ENCODE measurements at regions not wholly inside any gene's neighbourhood (a gene's known extent, or its start where the extent isn't known, plus 50 kb on each side); places are given as distances from the start of the nearest gene placed in this dataset.
"Not testable (repeated sequence)": the region's sequence is repeated elsewhere in the genome, so short reads cannot be mapped to it uniquely, and the experiment has no call there.

DNA sequence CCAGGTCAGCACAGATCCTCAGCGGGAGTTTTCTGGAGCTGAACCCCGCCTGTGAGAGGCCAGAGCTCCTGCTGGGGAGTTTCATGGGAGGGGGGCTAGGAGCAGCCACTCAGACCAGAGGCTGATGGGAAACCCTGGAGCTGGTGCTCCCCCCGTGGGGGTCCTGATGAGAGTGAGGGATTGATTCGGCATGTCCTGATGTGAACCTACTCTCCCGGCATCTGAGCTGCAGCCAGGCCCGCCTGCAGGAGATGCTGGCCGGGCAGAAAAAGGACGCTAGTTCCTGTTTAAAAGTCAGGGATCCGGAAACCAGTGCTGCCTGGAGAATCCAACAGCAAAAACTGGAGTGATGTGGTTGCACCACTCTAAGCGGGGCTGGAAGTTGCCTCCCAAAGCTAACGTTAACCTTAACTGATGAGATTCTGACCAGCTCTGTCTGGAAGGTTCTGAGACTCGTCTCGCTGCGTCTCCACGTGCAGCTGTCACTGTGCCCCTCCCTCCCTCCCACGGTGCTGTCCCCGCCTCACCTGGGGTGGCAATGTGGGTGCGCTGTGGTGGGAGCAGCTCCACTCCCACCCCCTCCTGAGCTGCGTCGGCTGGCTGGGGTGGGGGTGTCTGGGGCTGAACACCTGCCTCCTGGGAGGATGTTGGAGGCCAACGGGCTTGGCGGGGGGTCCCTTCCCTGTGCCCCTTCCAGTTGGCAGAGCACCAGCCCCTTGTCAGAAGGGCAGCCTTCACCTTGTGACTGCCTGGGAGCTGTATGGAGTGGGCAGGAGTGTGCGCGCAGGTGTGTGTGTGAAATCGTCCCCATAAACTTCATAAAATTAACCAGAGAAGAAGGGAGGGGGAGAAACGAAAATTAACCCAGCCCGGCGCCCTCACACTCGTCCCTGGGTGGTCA lies 96.0 kb upstream of the LRPAP1 start:
- H3K27ac Mint-ChIP-seq; H3K9me3 Mint-ChIP-seq; H3K36me3 Mint-ChIP-seq (ENCODE audit: low read depth); intact Hi-C loops (cut with micrococcal nuclease); DNase-seq; CTCF ChIA-PET; H3K4me1 Mint-ChIP-seq (ENCODE audit: low read depth); H3K4me3 Mint-ChIP-seq: not testable (repeated sequence)
- peaks cover 26% of the 10 kb centered on the region for H3K27me3 Mint-ChIP-seq (ENCODE audit: low read depth)

DNA sequence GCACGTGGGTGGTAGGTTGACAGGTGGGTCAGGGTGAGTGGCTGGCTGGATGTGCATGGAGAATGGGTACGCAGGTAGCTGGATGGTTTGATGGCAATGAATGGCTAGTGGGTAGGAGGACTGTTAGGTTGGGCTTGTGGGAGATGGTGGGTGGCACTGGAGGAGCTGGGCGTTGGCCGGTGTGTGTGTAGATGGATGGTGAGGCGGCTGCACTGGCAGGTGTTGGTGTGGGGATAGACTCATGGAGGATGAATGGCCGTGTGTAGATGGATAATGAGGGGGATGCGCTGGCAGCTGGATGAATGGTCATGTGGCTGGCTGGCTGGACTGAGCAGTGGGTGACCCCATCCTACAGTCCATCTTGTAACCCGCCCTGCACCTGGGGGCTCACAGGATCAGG lies 95.2 kb upstream of the LRPAP1 start:
- DNase-seq; H3K36me3 Mint-ChIP-seq (ENCODE audit: low read depth); intact Hi-C loops (cut with micrococcal nuclease); CTCF ChIA-PET; H3K4me1 Mint-ChIP-seq (ENCODE audit: low read depth); H3K4me3 Mint-ChIP-seq; H3K27ac Mint-ChIP-seq; H3K9me3 Mint-ChIP-seq: not testable (repeated sequence)
- H3K27me3 Mint-ChIP-seq (ENCODE audit: low read depth), result peaks cover 33% of the 10 kb centered on the region

DNA sequence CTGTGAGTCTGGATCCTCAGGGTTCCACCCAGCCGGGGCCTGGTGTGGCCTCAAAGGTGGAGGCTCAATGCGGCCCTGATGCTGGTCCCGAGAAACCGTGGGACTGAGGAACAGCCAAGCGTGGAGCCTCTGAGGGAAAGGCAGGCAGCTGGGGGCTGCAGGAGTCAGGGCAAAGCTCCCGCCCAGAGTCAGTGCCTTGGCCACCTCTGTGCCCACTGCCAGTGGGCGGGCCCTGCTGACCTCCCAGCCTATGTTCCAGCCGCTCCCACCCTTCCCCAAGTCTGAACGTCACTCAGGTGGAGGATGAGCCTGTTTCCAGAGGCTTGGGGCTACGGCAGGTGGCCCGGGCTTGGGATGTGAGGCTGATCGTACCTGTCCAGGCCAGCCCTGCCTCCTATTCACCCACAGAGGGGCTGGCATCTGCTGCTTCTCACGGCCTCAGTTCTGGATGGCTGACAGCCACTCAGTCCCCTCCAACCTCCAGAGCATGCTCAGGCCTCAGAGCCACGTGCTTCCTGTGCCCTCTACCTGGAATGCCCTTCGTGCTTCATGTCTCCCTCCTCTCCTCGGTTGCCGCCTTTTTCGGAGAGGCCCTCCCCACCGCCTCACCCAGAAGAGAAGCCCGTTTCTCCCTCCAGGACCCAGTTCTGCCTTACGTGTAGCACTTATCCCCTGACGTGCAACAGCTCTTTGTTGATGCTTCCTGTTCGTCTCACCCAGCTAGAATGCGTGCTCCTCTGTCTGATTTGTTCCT lies 94.1 kb upstream of the LRPAP1 start:
- CTCF ChIA-PET, result not testable (repeated sequence)

DNA sequence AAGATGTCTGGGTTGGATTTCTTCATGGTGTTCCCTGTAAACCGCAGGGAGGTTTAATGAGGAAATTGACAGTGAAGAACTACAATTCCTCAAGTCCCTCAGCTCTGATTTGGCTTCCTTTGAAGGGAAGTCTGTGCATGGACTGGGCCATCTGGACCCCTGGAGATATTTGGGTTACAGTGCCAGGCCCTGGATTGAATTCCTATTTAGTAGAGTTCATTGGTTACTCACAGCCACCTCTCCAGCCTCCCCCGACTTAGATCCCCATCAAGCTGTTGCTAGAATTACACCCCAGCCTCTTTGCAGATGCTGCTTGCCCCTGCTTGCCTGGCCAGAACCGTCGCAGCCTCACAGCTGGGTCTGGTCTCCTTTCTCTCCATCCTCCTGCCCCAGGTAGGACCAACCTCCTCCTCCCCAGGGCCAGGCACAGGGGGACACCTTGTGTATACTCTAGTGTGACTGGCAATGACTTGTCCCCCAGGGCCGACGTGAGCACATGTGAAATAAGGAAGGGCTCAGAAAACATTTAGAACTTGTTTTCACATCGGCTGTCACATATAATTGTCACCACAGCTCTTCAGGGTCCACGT lies 93.2 kb upstream of the LRPAP1 start:
- CTCF ChIA-PET; H3K9me3 Mint-ChIP-seq; H3K27ac Mint-ChIP-seq; intact Hi-C loops (cut with micrococcal nuclease); DNase-seq; H3K36me3 Mint-ChIP-seq (ENCODE audit: low read depth); H3K4me1 Mint-ChIP-seq (ENCODE audit: low read depth); H3K4me3 Mint-ChIP-seq: not testable (repeated sequence)
- H3K27me3 Mint-ChIP-seq (ENCODE audit: low read depth), result peaks cover 33% of the 10 kb centered on the region

More for the DNA sequence above, 94.1 kb upstream of the LRPAP1 start:
- H3K9me3 Mint-ChIP-seq; DNase-seq; H3K27ac Mint-ChIP-seq; H3K4me1 Mint-ChIP-seq (ENCODE audit: low read depth); H3K36me3 Mint-ChIP-seq (ENCODE audit: low read depth); intact Hi-C loops (cut with micrococcal nuclease); H3K4me3 Mint-ChIP-seq: not testable (repeated sequence)
- peaks cover 33% of the 10 kb centered on the region for H3K27me3 Mint-ChIP-seq (ENCODE audit: low read depth)

DNA sequence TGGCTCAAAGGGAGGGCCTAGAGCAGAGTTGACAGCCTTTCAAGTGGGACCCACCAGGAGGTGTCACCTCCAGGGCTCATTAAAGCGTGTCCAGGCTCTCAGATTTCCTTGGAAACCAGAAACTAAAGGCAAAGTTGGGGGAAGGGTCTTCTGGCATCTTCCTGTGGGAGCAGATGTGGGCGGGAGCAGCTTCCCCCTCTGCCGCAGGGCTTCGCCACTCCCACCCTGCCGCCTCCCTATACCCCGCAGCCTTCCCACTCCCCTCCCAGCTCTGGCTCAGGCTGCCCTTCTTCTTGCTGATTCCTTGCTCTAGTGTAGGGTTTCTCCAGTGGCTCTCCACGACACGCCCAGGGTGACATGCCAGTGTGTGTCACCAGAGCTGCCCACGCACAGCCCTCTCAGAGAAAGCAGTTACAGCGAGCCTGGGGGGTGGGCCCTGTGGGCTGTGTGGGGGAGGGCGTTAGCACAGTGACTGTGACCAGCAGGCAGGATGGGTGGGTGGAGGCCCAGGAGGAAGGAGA lies 91.6 kb upstream of the LRPAP1 start:
- H3K36me3 Mint-ChIP-seq (ENCODE audit: low read depth); H3K4me3 Mint-ChIP-seq; CTCF ChIA-PET; H3K9me3 Mint-ChIP-seq; DNase-seq; intact Hi-C loops (cut with micrococcal nuclease); H3K27ac Mint-ChIP-seq; H3K4me1 Mint-ChIP-seq (ENCODE audit: low read depth): not testable (repeated sequence)
- peaks cover 36% of the 10 kb centered on the region for H3K27me3 Mint-ChIP-seq (ENCODE audit: low read depth)

DNA sequence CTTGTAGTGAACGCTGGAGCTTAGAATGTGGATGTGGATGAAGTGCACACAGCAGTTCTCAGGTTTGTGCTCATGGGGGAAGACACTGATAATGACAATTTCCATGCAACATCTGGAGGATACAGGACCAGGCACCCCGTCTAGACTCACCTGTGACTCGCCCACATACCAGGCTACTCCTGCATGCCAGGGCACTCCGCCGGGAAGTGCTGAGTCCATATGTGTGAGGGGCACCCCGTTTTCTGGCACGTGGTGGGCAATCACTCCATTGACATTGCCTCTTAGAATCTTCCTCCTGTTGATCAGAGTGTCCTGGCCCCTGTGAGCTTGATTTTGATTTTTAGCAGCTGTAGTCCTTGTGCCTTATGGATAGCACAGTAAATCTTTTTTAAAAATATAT lies 90.9 kb upstream of the LRPAP1 start:
- CTCF ChIA-PET, result no interaction called here
- Mint-ChIP-seq H3K27me3 (ENCODE audit: low read depth) (peaks cover 35% of the 10 kb centered on the region), H3K36me3 (ENCODE audit: low read depth) (no peaks in the 10 kb centered on the region), H3K4me1 (ENCODE audit: low read depth) (peaks cover 2% of the 10 kb centered on the region), H3K27ac (no peak overlapping the region), H3K4me3 (no peak overlapping the region), H3K9me3 (no peaks in the 10 kb centered on the region)
- DNase-seq, result no peak
- intact Hi-C loops (cut with micrococcal nuclease), result no loop called here

DNA sequence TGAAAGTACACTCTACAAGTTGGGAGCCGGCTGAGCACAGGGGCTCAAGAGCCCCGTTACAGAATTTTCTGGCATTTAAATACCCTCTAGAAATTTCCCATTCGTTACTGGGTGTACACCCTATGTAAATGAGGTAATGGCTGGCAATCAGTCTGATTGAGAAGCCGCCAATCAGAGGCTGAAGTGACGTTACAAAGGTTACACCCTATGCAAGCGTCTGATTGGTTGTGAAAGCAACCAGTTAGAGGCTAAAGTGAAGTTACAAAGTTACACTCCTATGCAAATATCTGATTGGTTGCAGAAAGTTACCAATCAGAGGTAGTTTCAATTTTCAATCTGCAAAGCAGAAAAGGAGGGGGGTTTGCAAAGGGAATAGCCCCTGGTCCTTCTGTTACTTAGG lies 88.1 kb upstream of the LRPAP1 start:
- CTCF ChIA-PET; H3K36me3 Mint-ChIP-seq (ENCODE audit: low read depth); DNase-seq; intact Hi-C loops (cut with micrococcal nuclease); H3K27ac Mint-ChIP-seq; H3K9me3 Mint-ChIP-seq; H3K4me1 Mint-ChIP-seq (ENCODE audit: low read depth); H3K4me3 Mint-ChIP-seq: not testable (repeated sequence)
- H3K27me3 Mint-ChIP-seq (ENCODE audit: low read depth), result peaks cover 36% of the 10 kb centered on the region

DNA sequence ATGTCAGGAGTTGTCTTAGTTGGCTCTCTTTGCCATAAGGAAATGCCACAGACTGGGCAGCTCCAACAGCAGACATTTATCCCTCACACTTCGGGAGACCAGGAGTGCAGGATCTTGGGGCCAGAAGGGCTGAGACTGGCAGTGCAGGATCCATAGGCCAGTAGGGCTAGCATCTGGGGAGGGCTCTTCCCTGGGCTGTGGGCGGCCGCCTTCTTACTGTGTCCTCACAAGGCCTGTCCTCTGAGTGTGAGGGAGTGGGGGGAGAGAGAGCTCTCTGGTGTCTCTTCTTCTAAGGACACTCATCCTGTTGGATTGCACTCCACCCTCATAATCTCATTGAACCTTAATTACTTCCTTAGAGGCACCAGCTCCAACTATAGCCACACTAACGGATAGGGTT lies 87.5 kb upstream of the LRPAP1 start:
- H3K9me3 Mint-ChIP-seq; H3K4me3 Mint-ChIP-seq; H3K36me3 Mint-ChIP-seq (ENCODE audit: low read depth); H3K27ac Mint-ChIP-seq; CTCF ChIA-PET; intact Hi-C loops (cut with micrococcal nuclease); DNase-seq; H3K4me1 Mint-ChIP-seq (ENCODE audit: low read depth): not testable (repeated sequence)
- H3K27me3 Mint-ChIP-seq (ENCODE audit: low read depth), result peaks cover 31% of the 10 kb centered on the region

DNA sequence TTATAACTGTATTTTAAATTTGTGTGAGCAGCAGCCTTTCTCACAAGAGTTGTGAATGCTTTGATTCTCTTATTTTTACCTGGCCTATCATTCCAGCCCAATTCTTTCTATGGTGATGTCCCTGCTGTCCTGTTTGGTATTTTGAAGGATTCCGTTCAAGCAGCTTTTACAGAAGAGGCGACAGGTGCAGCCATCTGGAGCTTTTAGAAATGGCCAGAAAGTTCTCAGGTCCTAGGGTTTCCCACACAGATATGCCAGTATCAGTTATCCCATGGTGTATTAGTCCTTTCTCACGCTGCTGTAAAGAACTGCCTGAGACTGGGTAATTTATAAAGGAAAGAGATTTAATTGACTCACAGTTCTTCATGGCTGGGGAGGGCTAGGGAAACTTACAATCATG lies 86.1 kb upstream of the LRPAP1 start:
- CTCF ChIA-PET; H3K9me3 Mint-ChIP-seq; H3K27ac Mint-ChIP-seq; H3K4me1 Mint-ChIP-seq (ENCODE audit: low read depth); H3K36me3 Mint-ChIP-seq (ENCODE audit: low read depth); intact Hi-C loops (cut with micrococcal nuclease); H3K4me3 Mint-ChIP-seq; DNase-seq: not testable (repeated sequence)
- H3K27me3 Mint-ChIP-seq (ENCODE audit: low read depth), result peaks cover 21% of the 10 kb centered on the region

DNA sequence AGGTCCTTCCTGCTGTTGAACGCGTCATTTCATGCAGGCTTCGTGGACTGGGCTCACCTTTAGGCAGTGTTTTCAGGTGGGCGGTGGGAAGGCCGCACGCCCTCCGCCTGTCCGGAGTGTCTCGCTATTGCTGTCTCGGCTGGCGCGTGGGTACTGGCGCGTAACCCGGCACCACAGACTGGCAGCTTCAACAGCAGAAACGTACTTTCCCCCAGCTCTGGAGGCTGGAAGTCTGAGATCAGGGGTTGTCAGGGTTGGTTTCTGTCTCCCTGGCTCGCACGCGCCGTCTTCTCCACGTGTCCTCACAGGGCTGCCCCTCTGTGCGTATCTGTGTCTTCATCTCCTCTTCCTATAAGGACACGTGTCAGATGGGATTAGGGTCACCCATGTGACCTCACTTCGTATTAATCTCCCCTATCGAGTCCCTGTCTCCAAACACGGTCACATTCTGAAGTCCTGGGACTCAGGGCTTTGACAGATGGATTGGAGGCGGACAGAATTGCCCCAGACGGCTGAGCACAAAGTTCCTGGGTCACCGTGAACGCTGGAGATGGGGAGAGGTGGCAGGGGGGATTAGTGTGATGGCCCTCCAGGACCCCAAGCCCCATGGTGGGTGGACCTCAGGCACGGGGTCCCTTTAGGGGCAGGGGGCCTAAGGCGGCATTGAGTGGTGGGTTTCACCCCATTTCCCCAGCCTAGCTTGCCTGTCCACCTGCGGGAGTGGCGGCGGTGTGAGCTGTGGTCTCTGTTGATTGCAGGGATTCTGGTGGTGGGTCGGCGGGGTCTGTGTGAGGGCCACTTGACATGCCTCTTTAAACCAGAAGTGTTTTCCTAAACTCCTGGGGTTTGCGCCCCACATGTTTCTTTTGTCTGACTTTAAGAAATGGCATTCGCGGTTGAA lies 83.4 kb upstream of the LRPAP1 start:
- H3K36me3 Mint-ChIP-seq (ENCODE audit: low read depth), result no peaks in the 10 kb centered on the region
- DNase-seq, result no peak
- peaks cover 2% of the 10 kb centered on the region for H3K4me1 Mint-ChIP-seq (ENCODE audit: low read depth)
- H3K9me3 Mint-ChIP-seq, result peaks cover 4% of the 10 kb centered on the region
- H3K27me3 Mint-ChIP-seq (ENCODE audit: low read depth), result peaks cover 13% of the 10 kb centered on the region
- intact Hi-C loops (cut with micrococcal nuclease), result no loop called here
- CTCF ChIA-PET, result no interaction called here
- no peak overlapping the region for H3K4me3 Mint-ChIP-seq
- no peak overlapping the region for H3K27ac Mint-ChIP-seq

DNA sequence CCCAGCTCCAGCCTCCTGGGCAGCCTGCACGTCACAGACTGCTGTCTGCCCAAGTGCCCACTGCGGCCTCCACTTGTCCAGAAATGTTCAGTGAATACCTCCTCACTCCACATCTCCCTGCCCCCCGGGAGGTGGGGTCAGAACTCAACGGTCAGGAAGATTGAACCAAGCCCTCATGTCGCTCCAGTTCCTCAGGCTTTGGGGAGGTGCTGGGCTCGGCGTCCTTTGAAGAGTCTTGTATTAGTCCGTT lies 82.4 kb upstream of the LRPAP1 start:
- intact Hi-C loops (cut with micrococcal nuclease), result no loop called here
- Mint-ChIP-seq H3K4me1 (ENCODE audit: low read depth) (no peaks in the 10 kb centered on the region), H3K4me3 (no peak overlapping the region), H3K9me3 (peaks cover 4% of the 10 kb centered on the region), H3K36me3 (ENCODE audit: low read depth) (no peaks in the 10 kb centered on the region), H3K27me3 (ENCODE audit: low read depth) (peaks cover 10% of the 10 kb centered on the region), H3K27ac (no peak overlapping the region)
- CTCF ChIA-PET, result no interaction called here
- no peak for DNase-seq

Data from activated naive CD4-positive, alpha-beta T cell treated with anti-CD3 and anti-CD28 coated beads for 36 hours (primary cell).